Right lobe of liver (tissue), 4 donors: ENCODE measurements at regions not wholly inside any gene's neighbourhood (a gene's known extent, or its start where the extent isn't known, plus 50 kb on each side); places are given as distances from the start of the nearest gene placed in this dataset.

ENCODE experiments used
- CTCF ChIP-seq, 4 donors: fragments of 200-600 bp in 3 of 4; fragments of 450-650 bp in 1 of 4; IDR thresholded peaks; one replicate each; pipeline versions ENCODE4 v1.5.1 to v1.8.0; 2016 to 2022; ENCODE audit warnings: antibody characterized with exemption in 4 of 4, mild to moderate bottlenecking in 2 of 4
- POLR2A ChIP-seq: fragments of 450-650 bp; IDR thresholded peaks from one replicate; pipeline ENCODE4 v1.6.1; 2017; ENCODE audit warnings: antibody characterized with exemption, mild to moderate bottlenecking
- donor health status: DM: no; HTN: no; CAD: no.
- donor health status: DM: no; HTN: no; CAD: no.
- donor health status: DM: no; HTN: yes; CAD: no.

GRCh38 chr16:56140645-56141044, 50.6 kb upstream of the GNAO1 start:
- TF ChIP-seq POLR2A (no peak), CTCF (IDR thresholded peaks at IDR 0.05) (no peak)
